Panc1 (cell line): ENCODE measurements at regions not wholly inside any gene's neighbourhood (a gene's known extent, or its start where the extent isn't known, plus 50 kb on each side); places are given as distances from the start of the nearest gene placed in this dataset.

ENCODE experiments used
- ATAC-seq: fragments of 200-7000 bp; cut with Tn5 transposase; 2 replicates; pipeline ENCODE4 v1.9.1; 2020; ENCODE audit warnings: mild to moderate bottlenecking, moderate library complexity
- BruUV-seq: library from RNA; stranded (reverse); fragments of 400-500 nt; replicated peaks from 2 replicates; lab custom pipeline; 2021; lab: Mats Ljungman, UMichigan
- CTCF ChIA-PET: fragments of 300-600 bp; sonication (Branson Sonifier 250); formaldehyde crosslinking; loops from one replicate; lab custom pipeline; 2022; ENCODE audit warnings: antibody characterized with exemption; lab: Charles Lee
- POLR2A ChIA-PET: fragments of 300-600 bp; sonication (Branson Sonifier 250); formaldehyde crosslinking; loops from one replicate; lab custom pipeline; 2022; ENCODE audit warnings: antibody characterized with exemption; lab: Charles Lee
- DNase-seq: peaks from one replicate; pipeline ENCODE4 v3.0.0-alpha.2; 2010; ENCODE audit warnings: low read depth, low spot score
- H3K27ac ChIP-seq: 2 replicates; pipeline ENCODE4 v1.5.1; 2011; ENCODE audit warnings: mild to moderate bottlenecking, low read length, inconsistent platforms
- H3K27me3 ChIP-seq: fragments of 200-500 bp; sonication (Bioruptor generic); 2 replicates; pipeline ENCODE4 v1.6.0; 2014; ENCODE audit warnings: low read length, inconsistent platforms; ENCODE audit not compliant: control insufficient read depth, insufficient read depth
- H3K36me3 ChIP-seq: fragments of 200-500 bp; sonication (Bioruptor generic); 2 replicates; pipeline ENCODE4 v1.5.1; 2014; ENCODE audit warnings: inconsistent platforms, mild to moderate bottlenecking, low read length, moderate library complexity; ENCODE audit not compliant: control insufficient read depth, insufficient read depth
- H3K4me1 ChIP-seq: 2 replicates; pipeline ENCODE4 v1.5.1; 2011; ENCODE audit warnings: inconsistent platforms, mild to moderate bottlenecking, low read length, moderate library complexity; ENCODE audit not compliant: control insufficient read depth, insufficient read depth
- H3K4me3 ChIP-seq, 2 experiments: 2 replicates each; pipeline ENCODE4 v1.5.1; 2011 to 2012; ENCODE audit warnings: low read depth in 2 of 2, low read length in 2 of 2, mild to moderate bottlenecking in 2 of 2, inconsistent platforms in 1 of 2, moderate library complexity in 1 of 2
- H3K9me3 ChIP-seq: fragments of 200-500 bp; sonication (Bioruptor generic); 2 replicates; pipeline ENCODE4 v1.5.1; 2014; ENCODE audit warnings: low read depth, mild to moderate bottlenecking, inconsistent platforms, low read length, moderate library complexity; ENCODE audit not compliant: control insufficient read depth, insufficient read depth
- CTCF ChIP-seq: fragments of 450-650 bp; IDR thresholded peaks from 2 replicates; pipeline ENCODE4 v1.5.1; 2017; ENCODE audit warnings: mild to moderate bottlenecking
- POLR2AphosphoS5 ChIP-seq: IDR thresholded peaks from 2 replicates; pipeline ENCODE4 v1.6.1; 2012; ENCODE audit warnings: mild to moderate bottlenecking, low read depth, low read length, moderate library complexity
- REST ChIP-seq, 2 experiments: IDR thresholded peaks; 2 replicates each; pipeline ENCODE4 v1.6.1; 2011 to 2012; ENCODE audit warnings: low read depth in 2 of 2, control low read depth in 1 of 2, low read length in 1 of 2, mild to moderate bottlenecking in 1 of 2, moderate library complexity in 1 of 2; ENCODE audit not compliant: insufficient read depth in 1 of 2
- SIN3A ChIP-seq: IDR thresholded peaks from 2 replicates; pipeline ENCODE4 v1.6.1; 2012; ENCODE audit warnings: low read depth, mild to moderate bottlenecking, low read length, moderate library complexity, borderline replicate concordance; ENCODE audit not compliant: insufficient read depth
- TCF7L2 ChIP-seq: IDR thresholded peaks from 2 replicates; pipeline ENCODE4 v1.6.1; 2011; ENCODE audit warnings: mild to moderate bottlenecking, low read depth, low read length, inconsistent platforms
- in situ Hi-C: cut with HindIII; loops from 2 replicates; pipeline ENCODE4 v1.10.0; 2016; ENCODE audit warnings: low sequenced_read_pairs, low pct_unique_long_range_greater_than_20kb
- intact Hi-C: fragments of 100-400 bp; cut with micrococcal nuclease; formaldehyde crosslinking; loops from one replicate; pipeline ENCODE4 v1.10.0; 2022; ENCODE audit not compliant: unreplicated experiment

- DNase-seq (no peak), ATAC-seq (no peak)
- Histone ChIP-seq H3K4me1 (no peaks in the 10 kb centered on the region), H3K4me3 (no peak overlapping the region), H3K36me3 (no peaks in the 10 kb centered on the region), H3K9me3 (no peaks in the 10 kb centered on the region), H3K27me3 (no peaks in the 10 kb centered on the region), H3K27ac (no peak overlapping the region)
- CTCF ChIA-PET = no interaction called here
- POLR2A ChIA-PET = no interaction called here
- no peak for TF ChIP-seq CTCF
- no peak for TF ChIP-seq SIN3A
- TF ChIP-seq TCF7L2 = no peak
- TF ChIP-seq POLR2AphosphoS5 = no peak
- TF ChIP-seq REST (IDR thresholded peaks at IDR 0.05; ENCODE audit: insufficient read depth in 1 of 2, low read depth in 2 of 2, low read length in 1 of 2) = no peak
- in situ Hi-C loops = no loop called here
- intact Hi-C loops = no loop called here
- BruUV-seq = no TSS peak
Measured at GRCh38 chr9:110105107-110105506, 102.9 kb downstream of the C9orf152 start.

GRCh38 chr9:110106661-110107060 lies 101.3 kb downstream of the C9orf152 start:
- CTCF ChIA-PET = no interaction called here
- BruUV-seq = no TSS peak
- Histone ChIP-seq H3K4me1 (no peaks in the 10 kb centered on the region), H3K27ac (no peak overlapping the region), H3K4me3 (no peak overlapping the region), H3K36me3 (no peaks in the 10 kb centered on the region), H3K9me3 (no peaks in the 10 kb centered on the region), H3K27me3 (no peaks in the 10 kb centered on the region)
- in situ Hi-C loops = no loop called here
- no peak for DNase-seq
- POLR2A ChIA-PET = interaction anchor here (0.7 kb wide), 1 partner anchor 16 kb away, joined by 3 read pairs; no protein-coding TSS in a partner anchor
- intact Hi-C loops = no loop called here
- no peak for ATAC-seq
- TF ChIP-seq SIN3A = no peak
- TF ChIP-seq REST (IDR thresholded peaks at IDR 0.05; ENCODE audit: insufficient read depth in 1 of 2, low read depth in 2 of 2, low read length in 1 of 2) = no peak
- no peak for TF ChIP-seq CTCF
- no peak for TF ChIP-seq POLR2AphosphoS5
- TF ChIP-seq TCF7L2 = no peak
